ENCODE measurements at regions not wholly inside any gene's neighbourhood (a gene's known extent, or its start where the extent isn't known, plus 50 kb on each side); places are given as distances from the start of the nearest gene placed in this dataset.
"Not testable (repeated sequence)": the region's sequence is repeated elsewhere in the genome, so short reads cannot be mapped to it uniquely, and the experiment has no call there.

- H3K27ac ChIP-seq; H3K27me3 ChIP-seq (replicated peaks); DNase-seq; H3K36me3 ChIP-seq (replicated peaks); H3K4me3 ChIP-seq (ENCODE audit: low read depth, low read length); in situ Hi-C loops (cut with HindIII; ENCODE audit: low pct_ligation_motif_present, low sequenced_read_pairs): not testable (repeated sequence)
Measured at GRCh38 chr2:158866082-158866481, 71.0 kb downstream of the DAPL1 start.

GRCh38 chr2:158867531-158868191 is 72.5 kb downstream of the DAPL1 start:
- H3K36me3 ChIP-seq (replicated peaks); in situ Hi-C loops (cut with HindIII; ENCODE audit: low pct_ligation_motif_present, low sequenced_read_pairs); DNase-seq; H3K4me3 ChIP-seq (ENCODE audit: low read depth, low read length); H3K27ac ChIP-seq; H3K27me3 ChIP-seq (replicated peaks): not testable (repeated sequence)

DNA sequence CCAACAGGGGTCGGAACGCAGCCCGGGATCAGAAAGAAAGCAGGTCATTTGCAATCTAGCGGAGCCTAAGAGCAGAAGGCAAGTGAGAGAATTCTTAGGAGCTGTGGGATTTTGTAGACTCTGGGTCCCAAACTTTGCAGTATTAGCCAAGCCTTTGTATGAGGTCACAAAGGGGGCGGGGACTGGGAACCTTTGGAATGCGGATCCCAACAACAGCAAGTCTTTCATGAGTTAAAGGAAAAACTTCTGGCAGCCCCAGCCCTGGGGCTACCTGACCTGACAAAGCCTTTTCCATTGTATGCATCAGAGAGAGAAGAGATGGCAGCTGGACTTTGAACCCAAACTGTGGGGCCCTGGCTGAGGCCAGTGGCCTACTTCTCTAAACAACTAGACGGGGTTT is 73.3 kb downstream of the DAPL1 start:
- H3K27ac ChIP-seq; in situ Hi-C loops (cut with HindIII; ENCODE audit: low pct_ligation_motif_present, low sequenced_read_pairs): not testable (repeated sequence)

DNA sequence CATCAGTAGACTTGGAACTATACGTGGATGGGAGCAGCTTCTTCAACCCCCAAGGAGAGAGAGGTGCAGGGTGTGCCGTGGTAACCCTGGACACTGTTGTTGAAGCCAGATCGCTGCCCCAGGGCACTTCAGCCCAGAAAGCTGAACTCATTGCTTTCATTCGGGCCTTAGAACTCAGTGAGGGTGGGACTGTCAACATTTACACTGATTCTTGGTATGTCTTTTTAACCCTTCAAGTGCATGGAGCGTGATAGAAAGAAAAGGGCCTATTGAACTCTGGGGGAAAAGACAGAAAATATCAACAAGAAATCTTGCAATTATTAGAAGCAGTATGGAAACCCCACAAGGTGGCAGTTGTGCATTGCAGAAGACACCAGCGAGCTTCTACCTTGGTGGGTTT is 74.0 kb downstream of the DAPL1 start:
- in situ Hi-C loops (cut with HindIII; ENCODE audit: low pct_ligation_motif_present, low sequenced_read_pairs); H3K4me3 ChIP-seq (ENCODE audit: low read depth, low read length); H3K27ac ChIP-seq; H3K36me3 ChIP-seq (replicated peaks); H3K27me3 ChIP-seq (replicated peaks); DNase-seq: not testable (repeated sequence)

More for the DNA sequence above, 73.3 kb downstream of the DAPL1 start:
- H3K36me3 ChIP-seq (replicated peaks); DNase-seq; H3K4me3 ChIP-seq (ENCODE audit: low read depth, low read length); H3K27me3 ChIP-seq (replicated peaks): not testable (repeated sequence)

GRCh38 chr2:158869609-158870008 is 74.5 kb downstream of the DAPL1 start:
- H3K4me3 ChIP-seq (ENCODE audit: low read depth, low read length); DNase-seq; H3K27me3 ChIP-seq (replicated peaks); in situ Hi-C loops (cut with HindIII; ENCODE audit: low pct_ligation_motif_present, low sequenced_read_pairs); H3K27ac ChIP-seq; H3K36me3 ChIP-seq (replicated peaks): not testable (repeated sequence)

GRCh38 chr2:158878003-158878402 is 82.9 kb downstream of the DAPL1 start:
- H3K36me3 ChIP-seq (replicated peaks), result no peaks in the 10 kb centered on the region
- no peak for TF ChIP-seq CTCF (IDR thresholded peaks at IDR 0.05; ENCODE audit: low read depth, low read length, missing control alignments)
- H3K27ac ChIP-seq, result no peak overlapping the region
- in situ Hi-C loops (cut with HindIII; ENCODE audit: low pct_ligation_motif_present, low sequenced_read_pairs), result no loop called here
- H3K27me3 ChIP-seq (replicated peaks), result no peaks in the 10 kb centered on the region
- DNase-seq, result no peak
- H3K4me3 ChIP-seq (ENCODE audit: low read depth, low read length), result no peak overlapping the region

DNA sequence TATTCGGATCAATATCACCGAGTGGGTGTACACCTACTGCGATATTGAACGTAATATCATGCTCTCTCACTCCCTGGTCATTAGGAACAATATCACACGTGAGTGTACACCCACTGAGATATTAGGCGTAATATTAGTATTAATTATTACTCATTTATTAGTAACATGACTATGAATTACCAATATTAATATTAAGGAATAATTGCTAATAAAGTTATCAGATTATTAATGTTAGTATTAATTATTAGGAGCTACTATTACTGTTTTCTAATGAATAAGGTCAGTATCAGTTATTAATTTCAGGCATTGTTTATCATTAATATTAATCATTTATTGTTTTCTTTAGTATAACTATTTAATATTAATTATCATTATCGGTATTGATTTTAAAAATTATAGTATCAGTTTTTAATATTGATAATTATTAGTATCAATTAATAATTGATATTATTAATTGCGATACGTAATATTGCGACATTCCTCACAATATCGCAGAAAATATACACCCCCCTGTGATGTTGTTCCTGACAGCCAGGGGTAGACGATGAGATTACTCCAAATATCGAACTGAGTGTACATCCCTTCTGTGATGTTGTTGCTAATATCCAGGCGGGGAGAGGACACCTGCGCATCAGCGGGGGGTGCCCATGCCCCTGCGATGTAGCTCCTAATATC is 84.2 kb downstream of the DAPL1 start:
- H3K27ac ChIP-seq, result no peak overlapping the region
- no peaks in the 10 kb centered on the region for H3K36me3 ChIP-seq (replicated peaks)
- H3K4me3 ChIP-seq (ENCODE audit: low read depth, low read length), result no peak overlapping the region
- H3K27me3 ChIP-seq (replicated peaks), result no peaks in the 10 kb centered on the region
- no peak for DNase-seq
- in situ Hi-C loops (cut with HindIII; ENCODE audit: low pct_ligation_motif_present, low sequenced_read_pairs), result no loop called here
- no peak for TF ChIP-seq CTCF (IDR thresholded peaks at IDR 0.05; ENCODE audit: low read depth, low read length, missing control alignments)

GRCh38 chr2:158882297-158882696 is 86.1 kb upstream of the TANC1 start:
- no peaks in the 10 kb centered on the region for H3K36me3 ChIP-seq (replicated peaks)
- TF ChIP-seq CTCF (IDR thresholded peaks at IDR 0.05; ENCODE audit: low read depth, low read length, missing control alignments), result no peak
- no peak overlapping the region for H3K27ac ChIP-seq
- H3K27me3 ChIP-seq (replicated peaks), result no peaks in the 10 kb centered on the region
- H3K4me3 ChIP-seq (ENCODE audit: low read depth, low read length), result no peak overlapping the region
- in situ Hi-C loops (cut with HindIII; ENCODE audit: low pct_ligation_motif_present, low sequenced_read_pairs), result no loop called here
- no peak for DNase-seq

GRCh38 chr2:158884552-158884951 is 83.9 kb upstream of the TANC1 start:
- H3K36me3 ChIP-seq (replicated peaks); H3K4me3 ChIP-seq (ENCODE audit: low read depth, low read length); DNase-seq; H3K27me3 ChIP-seq (replicated peaks); H3K27ac ChIP-seq; in situ Hi-C loops (cut with HindIII; ENCODE audit: low pct_ligation_motif_present, low sequenced_read_pairs): not testable (repeated sequence)

DNA sequence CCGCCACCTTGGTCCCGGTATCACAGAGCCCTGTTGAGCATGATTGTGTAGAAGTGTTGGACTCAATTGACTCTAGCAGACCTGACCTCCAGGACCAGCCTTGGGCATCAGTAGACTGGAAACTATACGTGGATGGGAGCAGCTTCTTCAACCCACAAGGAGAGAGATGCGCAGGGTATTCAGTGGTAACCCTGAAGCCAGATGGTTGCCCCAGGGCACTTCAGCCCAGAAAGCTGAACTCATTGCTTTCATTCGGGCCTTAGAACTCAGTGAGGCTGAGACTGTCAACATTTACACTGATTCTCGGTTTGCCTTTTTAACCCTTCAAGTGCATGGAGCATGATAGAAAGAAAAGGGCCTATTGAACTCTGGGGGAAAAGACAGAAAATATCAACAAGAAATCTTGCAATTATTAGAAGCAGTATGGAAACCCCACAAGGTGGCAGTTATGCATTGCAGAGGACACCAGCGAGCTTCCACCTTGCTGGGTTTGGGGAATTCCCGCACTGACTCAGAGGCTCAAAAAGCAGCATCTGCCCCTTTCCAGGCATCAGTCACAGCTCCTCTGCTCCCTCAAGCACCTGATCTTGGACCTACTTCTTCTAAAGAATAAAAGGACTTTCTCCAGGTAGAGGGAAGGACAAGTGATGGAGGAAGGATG is 83.3 kb upstream of the TANC1 start:
- H3K4me3 ChIP-seq (ENCODE audit: low read depth, low read length); H3K27ac ChIP-seq; DNase-seq; H3K27me3 ChIP-seq (replicated peaks); in situ Hi-C loops (cut with HindIII; ENCODE audit: low pct_ligation_motif_present, low sequenced_read_pairs); H3K36me3 ChIP-seq (replicated peaks): not testable (repeated sequence)

GRCh38 chr2:158885679-158886050 is 82.8 kb upstream of the TANC1 start:
- H3K27me3 ChIP-seq (replicated peaks); H3K36me3 ChIP-seq (replicated peaks); H3K27ac ChIP-seq; in situ Hi-C loops (cut with HindIII; ENCODE audit: low pct_ligation_motif_present, low sequenced_read_pairs); H3K4me3 ChIP-seq (ENCODE audit: low read depth, low read length); DNase-seq: not testable (repeated sequence)
